ENCODE measurements at regions not wholly inside any gene's neighbourhood (a gene's known extent, or its start where the extent isn't known, plus 50 kb on each side); places are given as distances from the start of the nearest gene placed in this dataset.

- DNase-seq (ENCODE audit: low spot score), result peak; percentile 36
- Histone ChIP-seq H3K27ac (no peak overlapping the region), H3K4me3 (no peak overlapping the region)
- TF ChIP-seq, protein P1, sequence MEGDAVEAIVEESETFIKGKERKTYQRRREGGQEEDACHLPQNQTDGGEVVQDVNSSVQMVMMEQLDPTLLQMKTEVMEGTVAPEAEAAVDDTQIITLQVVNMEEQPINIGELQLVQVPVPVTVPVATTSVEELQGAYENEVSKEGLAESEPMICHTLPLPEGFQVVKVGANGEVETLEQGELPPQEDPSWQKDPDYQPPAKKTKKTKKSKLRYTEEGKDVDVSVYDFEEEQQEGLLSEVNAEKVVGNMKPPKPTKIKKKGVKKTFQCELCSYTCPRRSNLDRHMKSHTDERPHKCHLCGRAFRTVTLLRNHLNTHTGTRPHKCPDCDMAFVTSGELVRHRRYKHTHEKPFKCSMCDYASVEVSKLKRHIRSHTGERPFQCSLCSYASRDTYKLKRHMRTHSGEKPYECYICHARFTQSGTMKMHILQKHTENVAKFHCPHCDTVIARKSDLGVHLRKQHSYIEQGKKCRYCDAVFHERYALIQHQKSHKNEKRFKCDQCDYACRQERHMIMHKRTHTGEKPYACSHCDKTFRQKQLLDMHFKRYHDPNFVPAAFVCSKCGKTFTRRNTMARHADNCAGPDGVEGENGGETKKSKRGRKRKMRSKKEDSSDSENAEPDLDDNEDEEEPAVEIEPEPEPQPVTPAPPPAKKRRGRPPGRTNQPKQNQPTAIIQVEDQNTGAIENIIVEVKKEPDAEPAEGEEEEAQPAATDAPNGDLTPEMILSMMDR (IDR thresholded peaks at IDR 0.05), result no peak
These were observed 91.0 kb upstream of the LANCL2 start for GRCh38 chr7:55274156-55274555.

- TF ChIP-seq, protein P1 (IDR thresholded peaks at IDR 0.05), result no peak
- DNase-seq (ENCODE audit: low spot score), result peak; percentile 60
- H3K4me3 ChIP-seq, result no peak overlapping the region
- H3K27ac ChIP-seq, result no peak overlapping the region
These were observed 89.6 kb upstream of the LANCL2 start for GRCh38 chr7:55275291-55276200.

GRCh38 chr7:55276572-55277295 lies 88.4 kb upstream of the LANCL2 start:
- DNase-seq (ENCODE audit: low spot score), result no peak
- Histone ChIP-seq H3K27ac (no peak overlapping the region), H3K4me3 (no peak overlapping the region)
- TF ChIP-seq, protein P1 (IDR thresholded peaks at IDR 0.05), result no peak

DNA sequence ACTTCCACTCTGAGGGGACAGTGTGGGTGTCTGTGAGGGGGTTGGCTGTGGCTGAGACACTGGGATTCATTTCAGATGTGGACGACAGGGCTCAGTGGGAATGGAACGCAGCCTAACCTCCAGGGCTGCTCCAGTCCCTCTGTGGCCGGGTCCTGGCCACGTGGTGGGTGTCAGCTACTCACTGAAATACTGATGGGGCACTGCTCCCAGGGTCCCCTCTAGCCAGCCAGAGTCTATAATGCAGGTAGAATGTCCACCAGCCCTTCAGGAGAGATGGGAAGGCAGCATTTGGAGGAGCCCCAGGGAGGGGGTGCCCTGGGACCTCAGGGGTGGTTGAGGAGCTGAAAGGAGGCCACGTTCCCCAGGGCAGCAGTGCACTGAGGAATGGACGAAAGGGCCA lies 87.2 kb upstream of the LANCL2 start:
- TF ChIP-seq, protein P1 (IDR thresholded peaks at IDR 0.05), result no peak
- DNase-seq (ENCODE audit: low spot score), result no peak
- Histone ChIP-seq H3K27ac (no peak overlapping the region), H3K4me3 (no peak overlapping the region)

- Histone ChIP-seq H3K27ac (no peak overlapping the region), H3K4me3 (no peak overlapping the region)
- no peak for DNase-seq (ENCODE audit: low spot score)
- TF ChIP-seq, protein P1 (IDR thresholded peaks at IDR 0.05), result no peak
These were observed 86.8 kb upstream of the LANCL2 start for GRCh38 chr7:55278321-55278720.

GRCh38 chr7:55279080-55279845 lies 85.9 kb upstream of the LANCL2 start:
- DNase-seq (ENCODE audit: low spot score), result no peak
- H3K27ac ChIP-seq, result no peak overlapping the region
- H3K4me3 ChIP-seq, result no peak overlapping the region
- TF ChIP-seq, protein P1 (IDR thresholded peaks at IDR 0.05), result no peak
